ENCODE measurements at regions not wholly inside any gene's neighbourhood (a gene's known extent, or its start where the extent isn't known, plus 50 kb on each side); places are given as distances from the start of the nearest gene placed in this dataset.
"Not testable (repeated sequence)": the region's sequence is repeated elsewhere in the genome, so short reads cannot be mapped to it uniquely, and the experiment has no call there.

- no peak for FAIRE-seq
Observed at GRCh38 chr3:22835041-22835440, 368.1 kb upstream of the UBE2E2 start.

- FAIRE-seq, result no peak
Observed at GRCh38 chr3:22836131-22836530, 367.0 kb upstream of the UBE2E2 start.

- FAIRE-seq, result no peak
Observed at GRCh38 chr3:22843854-22844253, 359.3 kb upstream of the UBE2E2 start.

- FAIRE-seq, result no peak
Observed at GRCh38 chr3:22846566-22846965, 356.6 kb upstream of the UBE2E2 start.

- FAIRE-seq, result not testable (repeated sequence)
Observed at GRCh38 chr3:22849583-22849982, 353.5 kb upstream of the UBE2E2 start.

GRCh38 chr3:22856811-22857210, 346.3 kb upstream of the UBE2E2 start:
- FAIRE-seq, result no peak

- no peak for FAIRE-seq
Observed at GRCh38 chr3:22858486-22858885, 344.6 kb upstream of the UBE2E2 start.

- no peak for FAIRE-seq
Observed at GRCh38 chr3:22859618-22860017, 343.5 kb upstream of the UBE2E2 start.

- FAIRE-seq, result no peak
Observed at GRCh38 chr3:22861426-22861825, 341.7 kb upstream of the UBE2E2 start.

GRCh38 chr3:22862111-22862510, 341.0 kb upstream of the UBE2E2 start:
- no peak for FAIRE-seq

GRCh38 chr3:22882834-22883233, 320.3 kb upstream of the UBE2E2 start:
- not testable (repeated sequence) for FAIRE-seq

GRCh38 chr3:22885039-22885438, 318.1 kb upstream of the UBE2E2 start:
- no peak for FAIRE-seq

- no peak for FAIRE-seq
Observed at GRCh38 chr3:22885574-22886341, 317.4 kb upstream of the UBE2E2 start.

- FAIRE-seq, result no peak
Observed at GRCh38 chr3:22886439-22887068, 316.6 kb upstream of the UBE2E2 start.

GRCh38 chr3:22887664-22888291, 315.3 kb upstream of the UBE2E2 start:
- no peak for FAIRE-seq

- no peak for FAIRE-seq
Observed at GRCh38 chr3:22893101-22893500, 310.0 kb upstream of the UBE2E2 start.

- no peak for FAIRE-seq
Observed at GRCh38 chr3:22893644-22894325, 309.3 kb upstream of the UBE2E2 start.

GRCh38 chr3:22894865-22895264, 308.3 kb upstream of the UBE2E2 start:
- FAIRE-seq, result no peak

GRCh38 chr3:22895671-22896070, 307.5 kb upstream of the UBE2E2 start:
- no peak for FAIRE-seq

GRCh38 chr3:22898558-22898957, 304.6 kb upstream of the UBE2E2 start:
- no peak for FAIRE-seq

GRCh38 chr3:22899441-22899840, 303.7 kb upstream of the UBE2E2 start:
- no peak for FAIRE-seq

GRCh38 chr3:22900296-22900695, 302.8 kb upstream of the UBE2E2 start:
- FAIRE-seq, result no peak

GRCh38 chr3:22901684-22902083, 301.4 kb upstream of the UBE2E2 start:
- no peak for FAIRE-seq
